Endothelial cell of hepatic sinusoid (primary cell): ENCODE measurements at regions not wholly inside any gene's neighbourhood (a gene's known extent, or its start where the extent isn't known, plus 50 kb on each side); places are given as distances from the start of the nearest gene placed in this dataset.
"Not testable (repeated sequence)": the region's sequence is repeated elsewhere in the genome, so short reads cannot be mapped to it uniquely, and the experiment has no call there.

Source experiments
- in situ Hi-C: cut with HindIII; loops from 2 replicates; pipeline ENCODE4 v1.10.0; 2017; ENCODE audit warnings: low sequenced_read_pairs

GRCh38 chr5:10019236-10019635 is 230.5 kb downstream of the ATPSCKMT start:
- in situ Hi-C loops, result no loop called here

DNA sequence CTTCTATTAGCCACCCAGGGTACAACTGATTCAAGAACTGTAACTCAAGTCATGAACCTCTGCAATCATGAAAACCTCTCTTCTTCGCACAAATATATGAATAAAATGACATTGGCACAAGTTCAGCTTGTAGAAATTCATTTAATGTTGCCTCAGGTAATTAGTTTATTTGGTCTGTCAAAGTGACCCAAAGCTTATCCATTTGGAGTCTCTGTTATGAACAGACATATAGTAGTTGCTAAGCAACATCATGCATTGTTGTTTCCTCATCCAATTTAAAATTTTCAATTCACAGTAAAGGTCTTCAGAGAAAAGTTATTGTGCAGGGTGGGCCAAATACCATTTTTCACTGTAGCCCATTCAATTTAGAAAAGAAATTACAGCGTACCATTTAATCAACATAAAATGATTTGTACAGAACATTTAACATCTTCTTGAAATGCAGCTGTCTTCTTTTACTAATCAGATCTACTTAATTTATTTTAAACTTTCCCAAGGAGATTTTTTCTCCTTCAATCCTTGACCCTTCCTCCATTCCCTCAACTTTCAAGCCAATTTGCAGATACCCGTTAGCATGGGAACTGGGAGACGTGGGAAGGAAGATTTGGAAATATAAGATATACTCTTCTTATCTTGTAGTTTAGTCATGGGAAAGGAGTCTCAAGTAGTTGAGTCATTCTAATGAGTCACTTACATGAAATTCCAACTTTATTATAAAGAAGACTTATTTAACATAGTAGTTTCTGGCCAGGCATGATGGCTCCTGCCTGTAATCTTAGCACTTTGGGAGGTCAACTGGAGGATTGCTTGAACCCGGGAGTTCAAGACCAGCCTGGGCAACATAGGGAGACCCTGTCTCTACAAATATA is 231.3 kb downstream of the ATPSCKMT start:
- in situ Hi-C loops, result no loop called here

GRCh38 chr5:10017786-10018185 is 231.9 kb downstream of the ATPSCKMT start:
- in situ Hi-C loops, result no loop called here

DNA sequence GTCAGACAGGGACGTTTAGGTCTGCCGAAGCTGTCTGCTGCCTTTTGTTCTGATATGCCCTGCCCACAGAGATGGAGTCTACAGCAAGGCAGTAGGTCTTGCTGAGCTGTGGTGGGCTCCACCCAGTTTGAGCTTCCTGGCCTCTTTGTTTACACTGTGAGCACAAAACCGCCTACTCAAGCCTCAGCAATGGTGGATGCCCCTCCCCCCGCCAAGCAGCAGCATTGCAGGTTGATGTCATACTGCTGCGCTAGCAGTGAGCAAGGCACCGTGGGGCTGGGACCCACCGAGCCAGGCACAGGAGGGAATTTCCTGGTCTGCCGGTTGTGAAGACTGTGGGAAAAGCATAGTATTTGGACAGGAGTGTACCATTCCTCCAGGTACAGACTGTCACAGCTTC is 233.1 kb downstream of the ATPSCKMT start:
- in situ Hi-C loops, result not testable (repeated sequence)

GRCh38 chr5:10015681-10016080 is 234.0 kb downstream of the ATPSCKMT start:
- in situ Hi-C loops, result not testable (repeated sequence)

DNA sequence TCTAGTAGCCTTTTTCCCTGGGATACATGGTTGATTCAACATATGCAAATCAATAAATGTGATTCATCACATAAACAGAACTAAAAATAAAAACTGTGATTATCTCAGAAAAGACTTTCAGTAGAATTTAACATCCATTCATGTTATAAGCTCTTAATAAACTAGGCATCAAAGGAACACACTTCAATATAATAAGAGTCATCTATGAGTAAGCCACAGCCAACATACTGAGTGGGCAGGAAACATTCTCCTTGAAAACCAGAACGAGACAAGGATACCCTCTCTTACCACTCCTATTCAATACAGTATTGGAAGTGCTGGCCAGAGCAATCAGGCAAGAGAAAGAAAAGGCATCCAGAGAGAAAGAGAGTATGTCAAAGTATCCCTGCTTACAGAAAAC is 239.9 kb downstream of the ATPSCKMT start:
- in situ Hi-C loops, result no loop called here

GRCh38 chr5:9987101-9987500 is 262.6 kb downstream of the ATPSCKMT start:
- in situ Hi-C loops, result no loop called here

- in situ Hi-C loops, result no loop called here
These were observed 272.6 kb downstream of the ATPSCKMT start for GRCh38 chr5:9977070-9977469.

GRCh38 chr5:9976621-9977020 is 273.1 kb downstream of the ATPSCKMT start:
- in situ Hi-C loops, result no loop called here

- in situ Hi-C loops, result no loop called here
These were observed 277.6 kb downstream of the ATPSCKMT start for GRCh38 chr5:9972059-9972458.

DNA sequence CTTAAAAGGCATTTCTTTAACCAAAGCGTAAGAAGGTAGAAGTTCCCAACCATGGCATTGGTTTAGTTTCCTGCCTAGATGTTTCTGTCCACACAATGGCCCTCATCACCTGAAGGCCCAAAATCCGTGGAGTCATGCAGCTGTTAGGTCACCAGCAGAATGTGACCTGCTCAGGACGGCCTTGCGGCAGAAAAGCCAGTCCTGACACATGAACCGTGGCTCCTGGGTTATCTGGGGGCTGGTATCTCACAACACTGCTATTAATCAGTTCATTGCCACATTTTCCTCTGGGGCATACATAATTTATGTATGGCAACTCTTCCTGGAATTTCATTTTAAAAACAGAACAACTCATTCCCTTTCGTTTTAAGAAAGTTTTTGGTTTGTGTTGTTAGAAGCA is 278.4 kb downstream of the ATPSCKMT start:
- in situ Hi-C loops, result no loop called here

DNA sequence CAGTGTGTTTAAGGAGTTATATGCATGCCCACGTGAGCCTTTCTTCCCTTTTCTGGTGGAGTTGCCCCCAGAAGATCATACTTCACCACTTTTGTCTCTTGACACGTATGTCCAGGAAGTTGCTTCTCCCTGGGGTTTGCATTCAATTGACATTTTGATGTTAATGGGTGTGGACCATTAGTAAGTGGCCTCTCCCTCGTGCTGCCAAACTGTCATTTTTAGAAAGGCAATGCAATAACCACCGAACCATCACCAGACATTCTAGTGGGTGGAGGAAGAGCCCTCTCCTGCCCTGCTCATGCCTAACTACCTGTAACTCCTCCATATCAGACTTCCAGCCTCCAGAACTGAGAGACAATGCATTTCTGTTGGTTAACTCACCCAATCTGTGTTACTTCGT is 290.8 kb downstream of the ATPSCKMT start:
- in situ Hi-C loops, result no loop called here

DNA sequence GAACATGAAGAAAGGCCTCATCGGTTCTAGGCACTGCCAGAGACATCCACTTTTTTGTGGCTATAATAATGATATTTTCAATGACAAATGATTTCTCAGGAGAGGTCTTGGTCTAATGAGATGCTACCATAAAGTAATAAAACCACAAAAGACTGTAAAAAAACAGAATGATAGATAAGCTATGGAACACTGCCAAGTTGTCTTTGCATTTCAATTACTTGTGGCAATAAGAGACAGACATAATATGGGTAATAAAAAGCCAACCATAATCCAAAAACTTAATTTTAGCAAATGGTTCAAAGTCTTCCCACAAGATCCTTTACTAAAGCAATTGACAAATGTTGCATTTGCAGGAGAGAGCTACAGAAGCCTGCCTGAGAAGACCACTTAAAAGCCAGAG is 292.5 kb downstream of the ATPSCKMT start:
- in situ Hi-C loops, result no loop called here

DNA sequence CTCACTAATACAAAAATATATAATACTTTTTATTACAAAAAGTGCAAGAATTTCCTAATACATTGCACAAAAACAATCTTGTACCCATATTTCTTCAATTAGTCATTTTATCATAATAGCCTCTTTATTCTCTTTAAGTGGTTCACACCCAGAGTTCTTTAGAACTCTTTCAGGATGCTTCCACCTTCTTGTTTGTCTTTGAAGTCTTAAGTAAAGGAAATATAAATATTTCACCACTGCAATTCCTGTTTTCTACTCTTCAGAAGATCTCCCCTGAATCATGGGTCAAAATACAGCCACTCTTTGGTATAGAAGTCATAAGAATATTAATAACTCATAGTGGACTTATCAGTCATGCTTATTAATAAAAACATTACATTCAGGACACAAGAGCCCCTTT is 293.0 kb downstream of the ATPSCKMT start:
- in situ Hi-C loops, result no loop called here

- in situ Hi-C loops, result no loop called here
These were observed 294.1 kb downstream of the ATPSCKMT start for GRCh38 chr5:9955586-9955985.

GRCh38 chr5:9954869-9955268 is 294.8 kb downstream of the ATPSCKMT start:
- in situ Hi-C loops, result no loop called here

GRCh38 chr5:9953691-9954090 is 296.0 kb downstream of the ATPSCKMT start:
- in situ Hi-C loops, result no loop called here

- in situ Hi-C loops, result no loop called here
These were observed 297.7 kb downstream of the ATPSCKMT start for GRCh38 chr5:9951865-9952516.

DNA sequence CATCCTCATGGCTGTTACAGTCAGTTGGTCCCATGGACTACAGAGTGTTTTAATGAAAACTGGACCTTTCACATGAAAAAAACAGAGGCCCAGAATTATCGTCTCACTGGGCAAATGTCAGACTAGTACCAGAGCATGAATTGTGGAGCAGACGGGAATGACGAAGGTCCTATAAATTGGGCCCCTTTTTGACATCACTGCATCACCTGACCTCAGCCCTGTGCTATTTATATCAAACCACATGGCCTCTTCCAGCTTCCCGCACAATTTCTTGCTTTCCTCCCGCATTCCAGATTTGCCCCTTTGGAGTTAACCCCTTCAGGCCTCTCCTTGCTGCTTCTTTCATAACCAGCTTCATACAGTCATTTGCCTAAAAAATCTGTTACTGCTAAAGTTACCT is 301.7 kb downstream of the ATPSCKMT start:
- in situ Hi-C loops, result no loop called here

- in situ Hi-C loops, result no loop called here
These were observed 302.4 kb downstream of the ATPSCKMT start for GRCh38 chr5:9947225-9947714.

DNA sequence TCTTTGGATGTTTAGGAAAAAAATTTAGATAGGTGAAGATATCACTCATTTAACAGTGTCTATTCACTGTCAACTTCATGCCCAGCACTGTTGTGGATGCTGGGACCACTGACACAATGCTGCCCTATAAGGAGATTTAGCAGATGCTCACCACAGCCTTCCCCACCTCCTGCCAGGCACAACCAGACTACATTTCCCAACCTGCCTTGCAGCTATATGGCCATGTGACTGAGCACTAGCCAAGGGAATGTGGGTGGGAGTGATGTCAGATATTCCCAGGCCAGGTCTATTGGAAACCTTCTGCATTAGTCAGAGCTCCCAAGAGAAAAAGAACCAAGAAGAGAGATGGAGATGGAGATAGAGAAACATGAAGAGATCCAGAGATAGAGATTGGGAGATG is 302.6 kb upstream of the TAS2R1 start:
- in situ Hi-C loops, result no loop called here

DNA sequence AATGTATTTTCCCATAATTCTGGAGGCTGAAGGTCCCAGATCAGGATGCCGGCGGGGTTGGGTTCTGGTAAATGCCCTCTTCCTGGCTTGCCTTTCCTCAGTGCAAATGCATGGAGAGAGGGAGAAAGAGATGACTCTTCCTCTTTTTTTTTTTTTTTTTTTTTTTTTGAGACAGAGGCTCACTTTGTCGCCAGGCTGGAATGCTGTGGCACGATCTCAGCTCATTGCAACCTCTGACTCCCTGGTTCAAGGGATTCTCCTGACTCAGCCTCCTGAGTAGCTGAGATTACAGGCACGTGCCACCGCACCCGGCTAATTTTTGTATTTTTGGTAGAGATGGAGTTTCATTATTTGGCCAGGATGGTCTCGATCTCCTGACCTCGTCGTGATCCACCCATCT is 300.0 kb upstream of the TAS2R1 start:
- in situ Hi-C loops, result no loop called here
